Lower leg skin (tissue), 3 donors: ENCODE measurements at regions not wholly inside any gene's neighbourhood (a gene's known extent, or its start where the extent isn't known, plus 50 kb on each side); places are given as distances from the start of the nearest gene placed in this dataset.
"Not testable (repeated sequence)": the region's sequence is repeated elsewhere in the genome, so short reads cannot be mapped to it uniquely, and the experiment has no call there.

Experiments
- POLR2A ChIP-seq, 2 donors: fragments of 450-650 bp; IDR thresholded peaks; one replicate each; pipeline ENCODE4 v1.6.1; 2016 to 2017; ENCODE audit warnings: antibody characterized with exemption in 2 of 2, mild to moderate bottlenecking in 1 of 2, moderate library complexity in 1 of 2
- TF ChIP-seq, protein P1 (sequence below), 3 donors: fragments of 450-650 bp; IDR thresholded peaks; one replicate each; pipeline ENCODE4 v1.5.1; 2016; ENCODE audit warnings: antibody characterized with exemption in 3 of 3, mild to moderate bottlenecking in 3 of 3, moderate library complexity in 2 of 3

DNA sequence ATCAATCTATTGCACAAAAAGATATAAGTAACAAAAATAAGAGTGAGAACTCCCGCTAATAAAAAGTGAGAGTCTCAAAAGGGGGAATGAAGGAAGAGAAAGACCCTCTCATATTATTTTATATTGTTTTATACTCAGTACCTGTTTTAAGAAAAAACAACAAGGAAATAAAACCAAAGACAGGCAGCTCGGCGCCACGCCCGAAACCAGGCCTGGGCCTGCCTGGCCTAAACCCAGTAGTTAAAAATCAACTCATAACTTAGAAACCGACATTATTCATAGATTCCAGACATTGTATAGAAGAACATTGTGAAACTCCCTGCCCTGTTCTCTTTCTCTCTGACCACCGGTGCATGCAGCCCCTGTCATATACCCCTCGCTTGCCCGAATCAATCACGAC is 731.8 kb downstream of the COL12A1 start:
- TF ChIP-seq, protein P1, sequence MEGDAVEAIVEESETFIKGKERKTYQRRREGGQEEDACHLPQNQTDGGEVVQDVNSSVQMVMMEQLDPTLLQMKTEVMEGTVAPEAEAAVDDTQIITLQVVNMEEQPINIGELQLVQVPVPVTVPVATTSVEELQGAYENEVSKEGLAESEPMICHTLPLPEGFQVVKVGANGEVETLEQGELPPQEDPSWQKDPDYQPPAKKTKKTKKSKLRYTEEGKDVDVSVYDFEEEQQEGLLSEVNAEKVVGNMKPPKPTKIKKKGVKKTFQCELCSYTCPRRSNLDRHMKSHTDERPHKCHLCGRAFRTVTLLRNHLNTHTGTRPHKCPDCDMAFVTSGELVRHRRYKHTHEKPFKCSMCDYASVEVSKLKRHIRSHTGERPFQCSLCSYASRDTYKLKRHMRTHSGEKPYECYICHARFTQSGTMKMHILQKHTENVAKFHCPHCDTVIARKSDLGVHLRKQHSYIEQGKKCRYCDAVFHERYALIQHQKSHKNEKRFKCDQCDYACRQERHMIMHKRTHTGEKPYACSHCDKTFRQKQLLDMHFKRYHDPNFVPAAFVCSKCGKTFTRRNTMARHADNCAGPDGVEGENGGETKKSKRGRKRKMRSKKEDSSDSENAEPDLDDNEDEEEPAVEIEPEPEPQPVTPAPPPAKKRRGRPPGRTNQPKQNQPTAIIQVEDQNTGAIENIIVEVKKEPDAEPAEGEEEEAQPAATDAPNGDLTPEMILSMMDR (IDR thresholded peaks at IDR 0.05), result not testable (repeated sequence)
- TF ChIP-seq POLR2A (IDR thresholded peaks at IDR 0.05), result not testable (repeated sequence)
